Naive B cell (primary cell): ENCODE measurements at regions not wholly inside any gene's neighbourhood (a gene's known extent, or its start where the extent isn't known, plus 50 kb on each side); places are given as distances from the start of the nearest gene placed in this dataset.
"Not testable (repeated sequence)": the region's sequence is repeated elsewhere in the genome, so short reads cannot be mapped to it uniquely, and the experiment has no call there.

Experiments used
- ATAC-seq, 2 donors: fragments of 150-1000 bp; cut with Tn5 transposase; 2 replicates each; pipeline ENCODE4 v1.10.0; 2021; ENCODE audit warnings: low read depth in 2 of 2, mild to moderate bottlenecking in 2 of 2, moderate library complexity in 2 of 2
- DNase-seq: peaks from one replicate; pipeline ENCODE4 v3.0.0; 2022
- H3K27ac Mint-ChIP-seq, 6 donors: one replicate each; pipeline ENCODE4 v1.8.0; 2020 to 2022; ENCODE audit warnings: mild to moderate bottlenecking in 6 of 6, mixed read lengths in 6 of 6, moderate library complexity in 5 of 6, inconsistent platforms in 2 of 6
- H3K27me3 Mint-ChIP-seq, 3 donors: one replicate each; pipeline ENCODE4 v1.8.0; 2021 to 2022; ENCODE audit warnings: mixed read lengths in 3 of 3, mild to moderate bottlenecking in 1 of 3
- H3K36me3 Mint-ChIP-seq, 2 donors: one replicate each; pipeline ENCODE4 v1.8.0; 2020 to 2022; ENCODE audit warnings: mixed read lengths in 2 of 2, inconsistent platforms in 1 of 2, mild to moderate bottlenecking in 1 of 2
- H3K4me1 Mint-ChIP-seq, 3 donors: one replicate each; pipeline ENCODE4 v1.8.0; 2020 to 2022; ENCODE audit warnings: mixed read lengths in 3 of 3, inconsistent platforms in 1 of 3, mild to moderate bottlenecking in 1 of 3, moderate library complexity in 1 of 3
- H3K4me3 Mint-ChIP-seq, 8 donors: one replicate each; pipeline ENCODE4 v1.8.0; 2020 to 2022; ENCODE audit warnings: mild to moderate bottlenecking in 8 of 8, mixed read lengths in 8 of 8, moderate library complexity in 8 of 8, inconsistent platforms in 2 of 8
- H3K9me3 Mint-ChIP-seq, 7 donors: one replicate each; pipeline ENCODE4 v1.8.0; 2020 to 2022; ENCODE audit warnings: mixed read lengths in 7 of 7, mild to moderate bottlenecking in 5 of 7, inconsistent platforms in 2 of 7, moderate library complexity in 1 of 7

DNA sequence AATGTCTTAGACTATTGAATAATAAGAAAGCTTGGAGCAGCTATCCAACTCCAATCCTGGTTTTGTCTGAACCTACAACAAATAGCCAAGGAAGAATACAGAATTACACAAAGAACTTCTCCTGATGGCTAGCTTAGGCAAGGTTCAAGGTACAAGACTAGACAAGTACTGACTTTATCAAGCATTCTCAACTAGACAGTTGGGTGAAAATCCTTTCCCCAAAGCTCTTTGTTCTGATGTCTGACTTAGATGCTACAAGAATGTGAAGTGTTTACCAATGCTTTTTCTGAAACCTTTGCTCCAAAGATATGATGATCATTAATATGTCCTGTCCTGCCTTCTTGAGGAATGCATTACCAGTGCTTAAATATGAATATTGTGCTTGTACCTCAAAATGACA, 113.8 kb downstream of the ANXA2 start:
- no peaks in the 10 kb centered on the region for H3K4me1 Mint-ChIP-seq
- no peak for ATAC-seq
- H3K27me3 Mint-ChIP-seq: peaks cover 19 to 33% (median 33%) of the 10 kb centered on the region in 3 donors
- H3K9me3 Mint-ChIP-seq: peaks cover 0 to 14% (median 0%) of the 10 kb centered on the region in 7 donors
- no peak for DNase-seq
- H3K27ac Mint-ChIP-seq: no peak overlapping the region
- no peak overlapping the region for H3K4me3 Mint-ChIP-seq
- H3K36me3 Mint-ChIP-seq: no peaks in the 10 kb centered on the region

DNA sequence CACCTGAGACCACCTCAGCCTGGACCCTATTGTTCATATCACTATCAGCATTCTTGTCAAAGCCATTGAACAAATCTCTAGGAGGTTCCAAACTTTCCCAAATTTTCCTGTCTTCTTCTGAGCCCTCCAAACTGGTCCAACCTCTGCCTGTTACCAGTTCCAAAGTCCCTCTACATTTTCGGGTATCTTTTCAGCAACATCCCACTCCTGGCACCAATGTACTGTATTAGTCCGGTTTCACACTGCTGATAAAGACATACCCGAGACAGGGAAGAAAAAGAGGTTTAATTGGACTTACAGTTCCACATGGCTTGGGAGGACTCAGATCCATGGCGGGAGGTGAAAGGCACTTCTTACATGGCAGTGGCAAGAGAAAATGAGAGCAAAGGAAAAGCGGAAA, 101.9 kb downstream of the ANXA2 start:
- H3K27ac Mint-ChIP-seq, ATAC-seq, H3K4me1 Mint-ChIP-seq, DNase-seq, H3K4me3 Mint-ChIP-seq, H3K36me3 Mint-ChIP-seq: not testable (repeated sequence)
- peaks cover 2 to 29% (median 8%) of the 10 kb centered on the region in 7 donors for H3K9me3 Mint-ChIP-seq
- peaks cover 0 to 16% (median 0%) of the 10 kb centered on the region in 3 donors for H3K27me3 Mint-ChIP-seq

DNA sequence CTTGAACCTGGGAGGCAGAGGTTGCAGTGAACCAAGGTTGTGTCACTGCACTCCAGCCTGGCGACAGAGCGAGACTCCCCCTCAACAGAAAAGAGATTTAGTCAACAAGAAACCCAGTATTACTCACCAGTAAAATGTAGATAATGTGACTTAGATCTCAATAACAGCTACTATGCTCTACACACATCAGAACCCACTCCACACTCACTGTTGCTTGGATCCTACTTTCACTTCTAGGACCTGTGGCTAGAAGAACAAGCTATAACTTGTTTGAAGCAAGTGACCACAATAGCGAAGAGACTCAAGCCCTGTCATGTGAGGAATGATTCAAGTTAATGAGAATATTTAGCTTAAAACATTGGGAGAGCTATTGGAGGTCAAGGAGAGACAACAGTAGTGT, 100.7 kb downstream of the ANXA2 start:
- no peak overlapping the region for H3K4me3 Mint-ChIP-seq

More for the DNA sequence above, 100.7 kb downstream of the ANXA2 start:
- peaks cover 0 to 14% (median 0%) of the 10 kb centered on the region in 3 donors for H3K27me3 Mint-ChIP-seq
- H3K27ac Mint-ChIP-seq: no peak overlapping the region
- no peaks in the 10 kb centered on the region for H3K4me1 Mint-ChIP-seq
- peaks cover 2 to 29% (median 8%) of the 10 kb centered on the region in 7 donors for H3K9me3 Mint-ChIP-seq
- no peak for ATAC-seq
- H3K36me3 Mint-ChIP-seq: no peaks in the 10 kb centered on the region
- DNase-seq: no peak
